ENCODE measurements at regions not wholly inside any gene's neighbourhood (a gene's known extent, or its start where the extent isn't known, plus 50 kb on each side); places are given as distances from the start of the nearest gene placed in this dataset.

GRCh38 chr19:29093553-29093908 is 119.4 kb downstream of the UQCRFS1 start:
- TF ChIP-seq, protein P1, sequence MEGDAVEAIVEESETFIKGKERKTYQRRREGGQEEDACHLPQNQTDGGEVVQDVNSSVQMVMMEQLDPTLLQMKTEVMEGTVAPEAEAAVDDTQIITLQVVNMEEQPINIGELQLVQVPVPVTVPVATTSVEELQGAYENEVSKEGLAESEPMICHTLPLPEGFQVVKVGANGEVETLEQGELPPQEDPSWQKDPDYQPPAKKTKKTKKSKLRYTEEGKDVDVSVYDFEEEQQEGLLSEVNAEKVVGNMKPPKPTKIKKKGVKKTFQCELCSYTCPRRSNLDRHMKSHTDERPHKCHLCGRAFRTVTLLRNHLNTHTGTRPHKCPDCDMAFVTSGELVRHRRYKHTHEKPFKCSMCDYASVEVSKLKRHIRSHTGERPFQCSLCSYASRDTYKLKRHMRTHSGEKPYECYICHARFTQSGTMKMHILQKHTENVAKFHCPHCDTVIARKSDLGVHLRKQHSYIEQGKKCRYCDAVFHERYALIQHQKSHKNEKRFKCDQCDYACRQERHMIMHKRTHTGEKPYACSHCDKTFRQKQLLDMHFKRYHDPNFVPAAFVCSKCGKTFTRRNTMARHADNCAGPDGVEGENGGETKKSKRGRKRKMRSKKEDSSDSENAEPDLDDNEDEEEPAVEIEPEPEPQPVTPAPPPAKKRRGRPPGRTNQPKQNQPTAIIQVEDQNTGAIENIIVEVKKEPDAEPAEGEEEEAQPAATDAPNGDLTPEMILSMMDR (IDR thresholded peaks at IDR 0.05) = no peak
- TF ChIP-seq POLR2A (IDR thresholded peaks at IDR 0.05) = no peak
